Mucosa of descending colon (tissue), 3 donors: ENCODE measurements at regions not wholly inside any gene's neighbourhood (a gene's known extent, or its start where the extent isn't known, plus 50 kb on each side); places are given as distances from the start of the nearest gene placed in this dataset.

ENCODE experiments used
- ATAC-seq: fragments of 200-7000 bp; cut with Tn5 transposase; one replicate; pipeline ENCODE4 v1.9.1; 2020; ENCODE audit warnings: mild to moderate bottlenecking, moderate library complexity
- DNase-seq, 3 donors: peaks; one replicate each; pipeline ENCODE4 v3.0.0-alpha.2; 2020
- H3K36me3 ChIP-seq: fragments of 200-600 bp; one replicate; pipeline ENCODE4 v1.8.0; 2021; ENCODE audit warnings: low read depth, mild to moderate bottlenecking
- H3K4me1 ChIP-seq: fragments of 200-600 bp; one replicate; pipeline ENCODE4 v1.8.0; 2021; ENCODE audit warnings: low read depth, mild to moderate bottlenecking
- H3K4me3 ChIP-seq: fragments of 200-600 bp; one replicate; pipeline ENCODE4 v1.8.0; 2021; ENCODE audit warnings: mild to moderate bottlenecking
- H3K9me3 ChIP-seq: fragments of 200-600 bp; one replicate; pipeline ENCODE4 v1.8.0; 2021; ENCODE audit warnings: mild to moderate bottlenecking
- intact Hi-C, 2 donors: fragments of 100-400 bp; cut with DNase I in 1 of 2; cut with micrococcal nuclease in 1 of 2; formaldehyde crosslinking; loops; one replicate each; pipeline versions ENCODE4 v1.11.0 to v1.11.1; 2022; cut with DNase I, micrococcal nuclease
- TF ChIP-seq, protein P1 (sequence below): fragments of 200-600 bp; IDR thresholded peaks from one replicate; pipeline ENCODE4 v1.8.0; 2022; ENCODE audit warnings: antibody characterized with exemption, mild to moderate bottlenecking
- donor health status: DM: no; HTN: no; CAD: no; lungs with moderate emphysema.
- donor health status: DM: no; HTN: no; CAD: no.
- donor health status: DM: no; HTN: yes; CAD: no.

- H3K4me1 ChIP-seq: no peaks in the 10 kb centered on the region
- no peaks in the 10 kb centered on the region for H3K9me3 ChIP-seq
- ATAC-seq: no peak
- TF ChIP-seq, protein P1, sequence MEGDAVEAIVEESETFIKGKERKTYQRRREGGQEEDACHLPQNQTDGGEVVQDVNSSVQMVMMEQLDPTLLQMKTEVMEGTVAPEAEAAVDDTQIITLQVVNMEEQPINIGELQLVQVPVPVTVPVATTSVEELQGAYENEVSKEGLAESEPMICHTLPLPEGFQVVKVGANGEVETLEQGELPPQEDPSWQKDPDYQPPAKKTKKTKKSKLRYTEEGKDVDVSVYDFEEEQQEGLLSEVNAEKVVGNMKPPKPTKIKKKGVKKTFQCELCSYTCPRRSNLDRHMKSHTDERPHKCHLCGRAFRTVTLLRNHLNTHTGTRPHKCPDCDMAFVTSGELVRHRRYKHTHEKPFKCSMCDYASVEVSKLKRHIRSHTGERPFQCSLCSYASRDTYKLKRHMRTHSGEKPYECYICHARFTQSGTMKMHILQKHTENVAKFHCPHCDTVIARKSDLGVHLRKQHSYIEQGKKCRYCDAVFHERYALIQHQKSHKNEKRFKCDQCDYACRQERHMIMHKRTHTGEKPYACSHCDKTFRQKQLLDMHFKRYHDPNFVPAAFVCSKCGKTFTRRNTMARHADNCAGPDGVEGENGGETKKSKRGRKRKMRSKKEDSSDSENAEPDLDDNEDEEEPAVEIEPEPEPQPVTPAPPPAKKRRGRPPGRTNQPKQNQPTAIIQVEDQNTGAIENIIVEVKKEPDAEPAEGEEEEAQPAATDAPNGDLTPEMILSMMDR: no peak
- H3K36me3 ChIP-seq: no peaks in the 10 kb centered on the region
- H3K4me3 ChIP-seq: no peak overlapping the region
- intact Hi-C loops: no loop called here
- DNase-seq: no peak
Observed at GRCh38 chr13:109862627-109863026, 76.2 kb upstream of the IRS2 start.

DNA sequence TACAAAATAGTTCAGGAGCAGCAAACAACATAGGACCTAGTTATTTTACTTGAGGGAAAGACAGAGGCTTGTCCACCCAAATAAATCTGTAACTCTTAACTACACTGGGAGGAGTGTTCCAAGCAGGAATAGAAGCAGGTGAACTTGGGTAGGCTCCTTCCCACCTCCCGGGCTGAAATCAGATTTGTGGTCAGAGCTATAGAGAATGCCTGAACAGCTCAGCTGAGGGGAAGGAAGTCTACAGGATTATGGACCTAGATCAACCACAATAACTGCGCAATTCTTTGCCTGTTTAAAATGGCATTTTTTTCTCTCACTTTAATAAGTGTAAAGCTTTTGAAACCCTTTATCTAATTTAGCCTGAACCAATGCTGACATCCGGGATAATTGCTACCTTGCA is 73.5 kb upstream of the IRS2 start:
- Histone ChIP-seq H3K4me1 (no peaks in the 10 kb centered on the region), H3K36me3 (no peaks in the 10 kb centered on the region), H3K4me3 (no peak overlapping the region), H3K9me3 (no peaks in the 10 kb centered on the region)
- no peak for ATAC-seq
- no peak for DNase-seq
- intact Hi-C loops: no loop called here
- TF ChIP-seq, protein P1: no peak

- H3K4me1 ChIP-seq: no peaks in the 10 kb centered on the region
- no peak for DNase-seq
- no peaks in the 10 kb centered on the region for H3K36me3 ChIP-seq
- TF ChIP-seq, protein P1: no peak
- intact Hi-C loops: no loop called here
- H3K4me3 ChIP-seq: no peak overlapping the region
- no peaks in the 10 kb centered on the region for H3K9me3 ChIP-seq
- no peak for ATAC-seq
Observed at GRCh38 chr13:109859216-109859835, 72.9 kb upstream of the IRS2 start.

DNA sequence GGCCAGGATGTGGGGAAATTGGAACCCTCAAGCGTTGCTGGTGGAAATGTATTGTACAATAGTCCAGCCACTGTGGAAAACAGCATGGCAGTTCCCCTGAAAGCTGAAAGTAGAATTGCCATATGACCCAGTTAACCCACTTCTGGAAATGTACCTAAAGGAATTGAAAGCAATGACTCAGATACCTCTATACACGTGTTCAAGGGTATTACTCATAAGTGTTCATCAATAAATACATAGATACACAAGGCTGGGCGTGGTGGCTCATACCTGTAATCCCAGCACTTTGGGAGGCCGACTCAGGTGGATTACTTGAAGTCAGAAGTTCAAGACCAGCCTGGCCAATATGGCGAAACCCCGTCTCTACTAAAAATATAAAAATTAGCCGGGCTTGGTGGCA is 71.9 kb upstream of the IRS2 start:
- no peak overlapping the region for H3K4me3 ChIP-seq
- TF ChIP-seq, protein P1: no peak
- DNase-seq: no peak
- ATAC-seq: no peak
- H3K4me1 ChIP-seq: no peaks in the 10 kb centered on the region
- intact Hi-C loops: no loop called here
- no peaks in the 10 kb centered on the region for H3K36me3 ChIP-seq
- H3K9me3 ChIP-seq: no peaks in the 10 kb centered on the region

DNA sequence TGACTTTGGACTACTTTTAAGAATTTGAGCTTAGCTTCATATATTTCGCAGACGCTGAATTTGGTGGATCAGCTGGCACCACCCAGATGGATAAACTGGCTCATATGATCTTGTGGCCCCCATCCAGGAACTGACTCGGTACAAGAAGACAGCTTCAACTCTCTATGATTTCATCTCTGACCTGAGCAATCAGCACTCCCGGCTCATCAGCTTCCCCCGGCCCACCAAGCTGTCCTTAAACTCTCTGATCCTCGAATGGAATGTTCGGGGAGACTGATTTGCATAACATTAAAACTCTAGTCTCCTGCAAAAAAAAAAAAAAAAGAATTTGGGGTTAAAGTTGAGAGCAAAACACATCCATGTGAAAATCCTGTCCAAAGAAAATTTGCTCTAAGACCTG is 71.4 kb upstream of the IRS2 start:
- TF ChIP-seq, protein P1: no peak
- intact Hi-C loops: no loop called here
- ATAC-seq (no peak), DNase-seq (no peak)
- no peaks in the 10 kb centered on the region for H3K36me3 ChIP-seq
- H3K4me1 ChIP-seq: no peaks in the 10 kb centered on the region
- H3K9me3 ChIP-seq: no peaks in the 10 kb centered on the region
- no peak overlapping the region for H3K4me3 ChIP-seq

GRCh38 chr13:109857325-109857724 is 70.9 kb upstream of the IRS2 start:
- TF ChIP-seq, protein P1: no peak
- Histone ChIP-seq H3K36me3 (no peaks in the 10 kb centered on the region), H3K4me1 (no peaks in the 10 kb centered on the region), H3K9me3 (no peaks in the 10 kb centered on the region), H3K4me3 (no peak overlapping the region)
- intact Hi-C loops: no loop called here
- DNase-seq: no peak
- ATAC-seq: no peak
